HEK293T (cell line): ENCODE measurements at regions not wholly inside any gene's neighbourhood (a gene's known extent, or its start where the extent isn't known, plus 50 kb on each side); places are given as distances from the start of the nearest gene placed in this dataset.

Source experiments
- BHLHE40 ChIP-seq: fragments of 450-650 bp; IDR thresholded peaks from 2 replicates; pipeline ENCODE4 v1.6.1; 2016; ENCODE audit warnings: mild to moderate bottlenecking, moderate library complexity, borderline replicate concordance
- ELF4 ChIP-seq: fragments of 450-650 bp; IDR thresholded peaks from 2 replicates; pipeline ENCODE4 v1.6.1; 2017; ENCODE audit warnings: antibody characterized with exemption
- FOXA1 ChIP-seq: fragments of 450-650 bp; IDR thresholded peaks from 2 replicates; pipeline ENCODE4 v1.6.1; 2016; ENCODE audit warnings: mild to moderate bottlenecking
- FOXK2 ChIP-seq: fragments of 450-650 bp; IDR thresholded peaks from 2 replicates; pipeline ENCODE4 v1.6.1; 2016; ENCODE audit warnings: mild to moderate bottlenecking
- FOXM1 ChIP-seq: fragments of 450-650 bp; IDR thresholded peaks from 2 replicates; pipeline ENCODE4 v1.6.1; 2017; ENCODE audit warnings: mild to moderate bottlenecking, borderline replicate concordance
- HDGF ChIP-seq: fragments of 450-650 bp; IDR thresholded peaks from 2 replicates; pipeline ENCODE4 v1.6.1; 2017; ENCODE audit warnings: antibody characterized with exemption, borderline replicate concordance
- L3MBTL2 ChIP-seq: fragments of 450-650 bp; conservative IDR thresholded peaks from 2 replicates; pipeline ENCODE4 v1.6.1; 2016; ENCODE audit warnings: mild to moderate bottlenecking
- SP1 ChIP-seq: fragments of 450-650 bp; IDR thresholded peaks from 2 replicates; pipeline ENCODE4 v1.6.1; 2017
- SUZ12 ChIP-seq: fragments of 450-650 bp; IDR thresholded peaks from 2 replicates; pipeline ENCODE4 v1.6.1; 2016; ENCODE audit warnings: mild to moderate bottlenecking
- ZNF384 ChIP-seq: fragments of 450-650 bp; IDR thresholded peaks from 2 replicates; pipeline ENCODE4 v1.6.1; 2016

GRCh38 chr10:4543938-4544533 is 282.0 kb upstream of the AKR1E2 start:
- TF ChIP-seq ZNF384, result no peak
- TF ChIP-seq ELF4, result no peak
- TF ChIP-seq FOXA1, result no peak
- TF ChIP-seq L3MBTL2, result no peak
- TF ChIP-seq FOXK2, result no peak
- TF ChIP-seq HDGF, result no peak
- no peak for TF ChIP-seq FOXM1
- no peak for TF ChIP-seq SP1
- TF ChIP-seq BHLHE40, result no peak
- no peak for TF ChIP-seq SUZ12
